Right renal pelvis (tissue), 4 donors: ENCODE measurements at regions not wholly inside any gene's neighbourhood (a gene's known extent, or its start where the extent isn't known, plus 50 kb on each side); places are given as distances from the start of the nearest gene placed in this dataset.
"Not testable (repeated sequence)": the region's sequence is repeated elsewhere in the genome, so short reads cannot be mapped to it uniquely, and the experiment has no call there.

Source experiments
- DNase-seq, 4 donors: peaks; one replicate each; pipeline ENCODE4 v3.0.0-alpha.2; 2013; ENCODE audit warnings: low read depth in 4 of 4, low spot score in 3 of 4, missing footprints in 1 of 4

DNA sequence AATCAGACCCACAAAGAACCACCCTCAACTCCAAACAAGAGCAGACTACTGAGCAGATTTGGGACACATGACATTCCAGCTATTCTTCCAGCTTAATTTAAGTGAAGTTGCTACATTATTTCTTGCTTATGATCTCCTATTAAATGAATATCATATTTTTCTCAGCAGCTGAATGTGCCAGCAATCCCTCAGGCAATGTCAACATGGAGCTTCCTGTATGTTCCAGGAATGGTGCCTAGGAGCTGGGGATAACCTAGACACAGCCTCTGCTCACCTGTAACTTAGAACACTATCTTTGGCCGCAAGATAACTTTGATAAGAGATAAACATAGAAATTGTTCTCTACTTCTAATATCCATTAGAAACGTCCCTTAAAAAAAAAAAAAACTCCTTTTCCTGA, 274.4 kb upstream of the RASGEF1B start:
- no peak for DNase-seq

GRCh38 chr4:81745050-81745449, 273.3 kb upstream of the RASGEF1B start:
- no peak for DNase-seq

DNA sequence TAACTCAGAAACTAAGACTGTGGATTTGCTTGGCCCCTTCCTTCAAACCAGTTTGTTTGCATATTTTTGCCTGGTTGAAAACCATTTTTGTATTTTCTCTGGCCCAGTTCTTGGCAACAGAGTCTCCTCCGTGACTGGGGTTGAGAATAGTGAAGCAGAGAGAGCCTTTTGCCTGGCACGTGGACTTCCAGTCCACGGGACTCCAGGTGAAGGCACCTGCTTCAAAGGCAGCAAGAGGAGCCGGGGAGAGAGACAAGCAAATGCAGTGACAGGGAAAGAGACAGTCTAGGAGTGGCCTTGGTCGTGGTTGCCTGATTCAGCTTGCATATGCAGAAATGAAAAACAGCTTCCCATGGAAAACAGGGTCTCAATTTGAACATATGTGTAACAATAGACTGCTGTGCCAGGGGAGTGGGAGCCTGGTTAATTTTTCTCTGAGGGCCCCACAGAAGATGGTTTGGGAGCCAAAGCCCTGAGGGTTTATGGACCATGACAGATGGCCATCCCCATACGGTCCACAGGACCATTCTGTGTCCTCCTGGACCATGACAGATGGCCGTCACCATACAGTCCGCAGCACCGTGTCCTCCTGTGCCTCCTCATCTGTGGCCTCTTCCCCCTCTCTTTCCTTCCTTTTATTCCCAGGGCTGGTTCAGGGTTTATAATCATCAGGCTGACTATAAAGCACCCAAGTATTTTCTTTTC, 272.2 kb upstream of the RASGEF1B start:
- no peak for DNase-seq

DNA sequence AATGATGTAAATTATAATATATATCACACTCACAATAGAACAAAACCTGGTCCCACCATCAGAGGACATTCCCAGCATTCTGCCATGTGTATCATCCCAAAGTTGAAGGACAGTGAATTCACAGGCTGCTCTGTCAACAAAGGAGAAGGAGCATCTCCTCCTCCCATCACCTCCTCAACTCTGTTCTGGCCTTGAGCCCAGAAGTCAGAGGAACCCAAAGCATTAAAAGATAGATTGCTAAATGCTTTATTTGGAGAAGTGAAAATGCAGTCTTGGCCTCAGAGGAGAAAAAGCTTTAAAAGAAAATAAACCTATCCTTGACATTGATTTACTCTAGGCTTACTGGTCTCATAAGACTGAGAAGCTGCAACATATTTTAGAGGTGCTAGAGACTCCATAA, 268.8 kb upstream of the RASGEF1B start:
- no peak for DNase-seq

DNA sequence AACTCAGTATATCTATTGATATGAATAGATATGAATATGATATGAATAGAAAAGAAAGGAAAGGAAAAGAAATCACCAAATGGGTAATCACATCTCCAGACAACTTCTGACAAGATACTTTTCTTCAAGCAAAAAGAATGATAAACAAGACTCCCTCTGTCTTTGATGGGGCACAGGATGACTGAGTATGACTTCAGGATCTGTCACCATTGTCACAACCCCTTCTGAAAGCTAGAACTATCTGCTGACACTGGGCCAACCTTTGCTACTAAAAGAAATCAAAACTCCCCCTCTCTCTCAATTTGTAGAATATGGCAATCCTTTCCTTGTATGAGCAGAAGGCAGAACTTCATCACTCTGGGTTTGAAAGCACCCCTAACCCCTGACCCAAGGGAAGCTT, 267.2 kb upstream of the RASGEF1B start:
- no peak for DNase-seq

DNA sequence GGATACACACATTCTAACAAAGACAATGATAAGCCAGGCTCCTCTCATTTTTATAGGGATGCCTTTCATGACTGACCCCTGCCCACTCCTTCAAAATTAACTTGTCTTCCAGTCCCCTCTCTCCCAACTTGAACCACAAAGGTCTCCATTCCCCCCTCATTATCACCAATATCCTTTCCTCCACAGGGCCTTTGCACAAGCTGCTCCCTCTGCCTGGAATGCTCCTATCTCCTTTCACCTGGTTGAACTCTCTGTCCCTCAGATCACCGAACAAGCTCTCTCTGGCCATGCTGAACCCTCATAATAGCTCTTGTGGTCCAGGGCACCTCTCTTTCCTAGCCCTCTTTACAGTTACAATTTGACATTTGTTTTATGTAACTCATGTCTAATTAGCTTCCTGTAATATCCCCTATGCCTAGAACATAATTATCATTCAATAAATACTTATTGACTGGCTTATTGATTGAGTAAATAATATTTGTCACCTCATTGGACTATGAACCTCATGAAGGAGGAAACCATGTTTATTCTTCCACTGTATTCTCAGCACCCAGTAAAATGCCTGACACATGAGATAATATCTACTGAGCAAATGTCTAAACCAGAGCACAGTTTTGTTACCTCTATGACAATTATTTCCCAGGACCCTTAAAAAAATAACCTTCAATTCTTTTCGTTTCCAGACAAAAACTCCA, 266.3 kb upstream of the RASGEF1B start:
- no peak for DNase-seq

GRCh38 chr4:81736324-81736723, 264.6 kb upstream of the RASGEF1B start:
- DNase-seq, result no peak

- DNase-seq, result no peak
Observed at GRCh38 chr4:81732980-81733379, 261.3 kb upstream of the RASGEF1B start.

DNA sequence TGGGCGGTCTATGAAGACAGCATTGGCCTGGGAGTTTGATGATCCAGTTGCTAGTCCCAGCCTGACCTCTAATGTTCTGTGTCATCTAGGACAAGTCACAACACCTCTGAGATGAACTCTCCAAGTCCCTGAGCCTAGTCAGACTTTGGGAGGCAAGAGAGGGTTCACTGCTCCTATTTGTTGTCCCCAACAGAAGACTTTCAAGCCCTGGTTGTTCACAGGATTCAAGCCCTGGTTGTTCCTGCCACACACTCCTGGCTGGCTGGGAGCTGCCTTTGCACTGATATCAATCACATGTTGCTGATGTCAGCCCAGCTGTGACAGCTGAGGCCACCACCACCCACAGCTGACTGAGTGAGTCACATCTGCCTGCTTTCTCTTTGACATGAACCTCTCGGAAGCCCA, 253.2 kb upstream of the RASGEF1B start:
- DNase-seq, result no peak

- DNase-seq, result no peak
Observed at GRCh38 chr4:81723927-81724587, 252.3 kb upstream of the RASGEF1B start.

- DNase-seq, result no peak
Observed at GRCh38 chr4:81723019-81723884, 251.5 kb upstream of the RASGEF1B start.

DNA sequence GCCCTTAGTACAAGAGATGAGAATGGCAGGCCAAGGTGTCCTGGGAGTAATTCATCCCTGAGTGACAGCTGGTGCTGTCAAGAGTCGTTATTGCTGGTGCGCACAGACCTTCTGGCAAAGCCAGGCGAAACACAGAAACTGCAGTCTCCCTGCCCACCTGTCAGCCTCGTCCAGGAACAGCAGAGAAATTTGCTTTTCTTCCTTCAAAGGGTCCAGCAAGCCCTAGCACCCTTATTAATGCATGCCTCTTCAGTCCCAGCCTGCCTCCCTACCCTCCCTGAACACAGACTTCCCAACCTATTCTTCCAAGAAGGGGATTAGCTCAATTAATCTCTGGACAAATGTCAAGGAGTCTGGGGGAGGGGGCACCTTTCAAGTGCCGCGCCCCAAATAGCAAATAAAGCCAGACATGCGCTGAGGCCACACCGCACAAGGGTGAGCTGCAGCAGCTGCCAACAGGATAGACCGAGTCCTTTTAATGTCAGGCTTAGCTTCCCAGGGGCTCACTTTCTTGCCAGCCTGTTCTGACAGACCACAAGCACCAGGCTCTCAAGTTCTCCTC, 250.7 kb upstream of the RASGEF1B start:
- no peak for DNase-seq

DNA sequence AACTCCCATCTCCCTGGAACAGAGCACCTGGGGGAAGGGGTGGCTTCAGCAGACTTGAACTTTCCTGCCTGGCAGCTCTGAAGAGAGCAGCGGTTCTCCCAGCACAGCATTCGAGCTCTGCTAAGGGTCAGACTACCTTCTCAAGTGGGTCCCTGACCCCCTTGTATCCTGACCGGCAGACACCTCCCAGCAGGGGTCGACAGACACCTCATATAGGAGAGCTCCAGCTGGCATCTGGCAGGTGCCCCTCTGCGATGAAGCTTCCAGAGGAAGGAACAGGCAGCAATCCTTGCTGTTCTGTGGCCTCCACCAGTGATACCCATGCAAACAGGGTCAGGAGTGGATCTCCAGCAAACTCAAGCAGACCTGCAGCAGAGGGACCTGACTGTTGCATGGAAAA, 244.1 kb upstream of the RASGEF1B start:
- DNase-seq, result no peak

GRCh38 chr4:81715357-81715756, 243.7 kb upstream of the RASGEF1B start:
- DNase-seq, result not testable (repeated sequence)

DNA sequence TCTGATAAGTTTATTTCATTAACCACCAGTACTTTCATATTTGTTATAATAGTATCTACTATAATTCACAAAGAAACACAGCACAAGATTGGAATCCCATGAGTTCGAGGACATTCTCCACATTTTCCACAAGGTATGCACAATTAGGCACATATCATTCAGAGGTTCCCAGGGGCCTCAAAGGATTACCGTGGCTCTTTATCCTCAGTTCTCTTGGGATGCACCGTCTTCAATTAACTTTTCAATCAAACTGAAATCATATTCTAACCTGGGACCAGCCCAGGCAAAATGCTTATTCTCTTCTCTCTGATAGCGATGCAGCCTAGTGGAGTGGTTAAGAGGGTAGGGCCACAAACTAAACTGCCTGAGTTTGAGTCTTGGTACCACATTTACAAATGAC, 242.6 kb upstream of the RASGEF1B start:
- DNase-seq, result no peak

DNA sequence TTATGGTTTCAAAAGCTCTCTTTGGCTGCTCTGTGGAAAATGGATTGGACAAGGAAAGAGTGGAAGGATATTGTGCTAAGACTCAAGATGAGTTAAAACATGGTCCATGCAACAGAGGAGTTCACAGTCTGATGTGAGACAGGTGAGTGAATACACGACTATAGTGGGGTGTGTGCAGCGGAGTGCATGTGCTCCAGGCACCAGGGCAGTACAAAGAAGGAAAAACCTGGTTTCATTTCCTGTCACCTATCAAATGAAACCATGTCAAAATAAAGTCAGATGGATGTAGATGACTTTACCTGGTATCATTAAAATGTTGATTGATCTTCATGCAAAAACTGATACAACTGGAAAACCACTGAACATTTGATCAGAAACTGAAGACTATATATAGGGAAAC, 241.0 kb upstream of the RASGEF1B start:
- DNase-seq, result no peak

- DNase-seq, result no peak
Observed at GRCh38 chr4:81704461-81704860, 232.8 kb upstream of the RASGEF1B start.

DNA sequence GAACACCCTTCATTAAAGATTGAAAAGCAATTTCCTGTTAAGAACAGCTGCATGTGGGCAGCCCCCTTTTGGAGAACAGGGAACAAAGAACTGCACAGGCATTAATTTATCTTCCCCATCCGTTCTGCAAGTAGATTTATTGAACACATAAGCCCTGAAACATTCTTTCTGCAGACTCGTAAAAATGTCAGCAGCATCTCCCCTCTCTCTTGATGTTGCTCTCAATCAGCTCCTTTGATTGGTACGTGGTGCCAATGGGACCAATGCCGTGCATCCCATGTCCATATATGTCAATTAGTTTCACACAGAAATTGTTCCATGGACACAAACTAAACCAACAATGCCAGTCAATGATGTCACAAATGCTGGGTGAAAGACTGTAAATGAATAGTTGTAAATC, 228.5 kb upstream of the RASGEF1B start:
- no peak for DNase-seq

- no peak for DNase-seq
Observed at GRCh38 chr4:81698538-81699296, 227.0 kb upstream of the RASGEF1B start.
